GM06990 (cell line): ENCODE measurements at regions not wholly inside any gene's neighbourhood (a gene's known extent, or its start where the extent isn't known, plus 50 kb on each side); places are given as distances from the start of the nearest gene placed in this dataset.

Experiments used
- DNase-seq: peaks from one replicate; pipeline ENCODE4 v3.0.0-alpha.2; 2011; ENCODE audit not compliant: insufficient read length; ENCODE audit errors: extremely low read depth
- H3K27me3 ChIP-seq: replicated peaks from 2 replicates; pipeline ENCODE4 v1.6.0; 2011; ENCODE audit warnings: low read length; ENCODE audit not compliant: control insufficient read depth, insufficient read depth
- H3K36me3 ChIP-seq: 2 replicates; pipeline ENCODE4 v1.5.1; 2011; ENCODE audit warnings: low read length; ENCODE audit not compliant: control insufficient read depth, insufficient read depth
- H3K4me3 ChIP-seq: replicated peaks from 2 replicates; pipeline ENCODE4 v1.5.1; 2011; ENCODE audit warnings: low read depth, mild to moderate bottlenecking, control low read depth, low read length
- CTCF ChIP-seq: IDR thresholded peaks from 2 replicates; pipeline ENCODE4 v1.5.1; 2011; ENCODE audit warnings: low read length, control low read depth, mild to moderate bottlenecking, inconsistent platforms; ENCODE audit not compliant: insufficient read depth, poor library complexity, severe bottlenecking

GRCh38 chr21:32070126-32070525, 197.3 kb downstream of the HUNK start:
- no peak overlapping the region for H3K4me3 ChIP-seq
- TF ChIP-seq CTCF: no peak
- no peaks in the 10 kb centered on the region for H3K27me3 ChIP-seq
- H3K36me3 ChIP-seq: no peaks in the 10 kb centered on the region
- DNase-seq: no peak

DNA sequence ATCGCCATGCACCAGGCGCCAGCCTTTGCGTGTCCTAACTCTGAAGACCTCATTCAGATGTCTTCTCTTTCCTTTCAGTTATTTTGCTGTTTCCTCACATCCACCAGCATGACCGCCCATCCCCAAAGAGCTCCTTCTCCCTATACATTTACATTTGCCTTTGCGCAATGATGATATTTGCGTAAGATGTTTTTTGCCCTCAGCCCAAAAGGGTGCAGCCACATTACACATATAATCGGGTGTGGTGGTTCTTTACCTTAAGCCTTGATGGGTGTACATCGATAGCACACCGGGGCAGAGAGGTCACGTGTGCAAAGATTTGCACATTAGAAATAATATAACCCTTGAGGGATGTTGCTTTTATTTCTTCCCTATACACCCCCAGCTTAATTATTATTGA, 192.8 kb downstream of the HUNK start:
- no peak for TF ChIP-seq CTCF
- DNase-seq: no peak
- H3K36me3 ChIP-seq: no peaks in the 10 kb centered on the region
- H3K4me3 ChIP-seq: no peak overlapping the region
- no peaks in the 10 kb centered on the region for H3K27me3 ChIP-seq

GRCh38 chr21:32064281-32064910, 191.6 kb downstream of the HUNK start:
- TF ChIP-seq CTCF: no peak
- Histone ChIP-seq H3K27me3 (no peaks in the 10 kb centered on the region), H3K4me3 (no peak overlapping the region), H3K36me3 (no peaks in the 10 kb centered on the region)
- DNase-seq: no peak

GRCh38 chr21:32062591-32063227, 189.9 kb downstream of the HUNK start:
- Histone ChIP-seq H3K36me3 (no peaks in the 10 kb centered on the region), H3K27me3 (no peaks in the 10 kb centered on the region), H3K4me3 (no peak overlapping the region)
- no peak for DNase-seq
- no peak for TF ChIP-seq CTCF

- Histone ChIP-seq H3K36me3 (no peaks in the 10 kb centered on the region), H3K27me3 (no peaks in the 10 kb centered on the region), H3K4me3 (no peak overlapping the region)
- no peak for TF ChIP-seq CTCF
- DNase-seq: no peak
Observed at GRCh38 chr21:32061729-32062128, 188.9 kb downstream of the HUNK start.
